CD8-positive, alpha-beta memory T cell (primary cell): ENCODE measurements at regions not wholly inside any gene's neighbourhood (a gene's known extent, or its start where the extent isn't known, plus 50 kb on each side); places are given as distances from the start of the nearest gene placed in this dataset.
"Not testable (repeated sequence)": the region's sequence is repeated elsewhere in the genome, so short reads cannot be mapped to it uniquely, and the experiment has no call there.

Experiments
- CTCF ChIA-PET: fragments of 350-600 bp; sonication (Branson Sonifier 250); formaldehyde crosslinking; loops from one replicate; lab custom pipeline; 2021; ENCODE audit warnings: antibody characterized with exemption; lab: Charles Lee
- POLR2A ChIA-PET: fragments of 350-600 bp; sonication (Branson Sonifier 250); formaldehyde crosslinking; loops from one replicate; lab custom pipeline; 2021; ENCODE audit warnings: antibody characterized with exemption; lab: Charles Lee
- DNase-seq, 5 donors: peaks; one replicate each; pipeline versions ENCODE4 v3.0.0 to v3.0.0-alpha.2; 2020 to 2022; ENCODE audit warnings: mixed read lengths in 1 of 5
- H3K27ac ChIP-seq: one replicate; pipeline ENCODE4 v1.7.0; 2013; ENCODE audit warnings: low read depth, mild to moderate bottlenecking, low read length, moderate library complexity
- H3K27me3 ChIP-seq: 2 replicates; pipeline ENCODE4 v1.7.0; 2013; ENCODE audit warnings: low read length, mild to moderate bottlenecking; ENCODE audit not compliant: insufficient read depth, poor library complexity, severe bottlenecking
- H3K36me3 ChIP-seq: 2 replicates; pipeline ENCODE4 v1.7.0; 2013; ENCODE audit warnings: mild to moderate bottlenecking, low read length, moderate library complexity; ENCODE audit not compliant: insufficient read depth
- H3K4me1 ChIP-seq: 2 replicates; pipeline ENCODE4 v1.7.0; 2013; ENCODE audit warnings: mild to moderate bottlenecking, low read length, moderate library complexity; ENCODE audit not compliant: insufficient read depth
- H3K4me3 ChIP-seq: 2 replicates; pipeline ENCODE4 v1.7.0; 2013; ENCODE audit warnings: mild to moderate bottlenecking, low read length
- H3K9me3 ChIP-seq: 2 replicates; pipeline ENCODE4 v1.7.0; 2013; ENCODE audit warnings: mild to moderate bottlenecking, low read length
- H3K27ac Mint-ChIP-seq, 8 donors: one replicate each; pipeline ENCODE4 v1.8.0; 2020 to 2021; ENCODE audit warnings: mixed read lengths in 8 of 8, mild to moderate bottlenecking in 6 of 8, inconsistent platforms in 3 of 8, moderate library complexity in 3 of 8
- H3K27me3 Mint-ChIP-seq, 2 donors: one replicate each; pipeline ENCODE4 v1.8.0; 2020 to 2021; ENCODE audit warnings: mixed read lengths in 2 of 2, mild to moderate bottlenecking in 1 of 2, moderate library complexity in 1 of 2
- H3K36me3 Mint-ChIP-seq, 3 donors: one replicate each; pipeline ENCODE4 v1.8.0; 2020 to 2021; ENCODE audit warnings: mixed read lengths in 3 of 3, inconsistent platforms in 1 of 3, mild to moderate bottlenecking in 1 of 3
- H3K4me1 Mint-ChIP-seq, 3 donors: one replicate each; pipeline ENCODE4 v1.8.0; 2020 to 2021; ENCODE audit warnings: mixed read lengths in 3 of 3, inconsistent platforms in 1 of 3, mild to moderate bottlenecking in 1 of 3
- H3K4me3 Mint-ChIP-seq, 7 donors: one replicate each; pipeline ENCODE4 v1.8.0; 2020 to 2021; ENCODE audit warnings: mixed read lengths in 7 of 7, mild to moderate bottlenecking in 6 of 7, moderate library complexity in 4 of 7, inconsistent platforms in 2 of 7
- H3K9me3 Mint-ChIP-seq, 5 donors: one replicate each; pipeline ENCODE4 v1.8.0; 2020 to 2022; ENCODE audit warnings: mixed read lengths in 5 of 5, mild to moderate bottlenecking in 3 of 5, moderate library complexity in 2 of 5, inconsistent platforms in 1 of 5

DNA sequence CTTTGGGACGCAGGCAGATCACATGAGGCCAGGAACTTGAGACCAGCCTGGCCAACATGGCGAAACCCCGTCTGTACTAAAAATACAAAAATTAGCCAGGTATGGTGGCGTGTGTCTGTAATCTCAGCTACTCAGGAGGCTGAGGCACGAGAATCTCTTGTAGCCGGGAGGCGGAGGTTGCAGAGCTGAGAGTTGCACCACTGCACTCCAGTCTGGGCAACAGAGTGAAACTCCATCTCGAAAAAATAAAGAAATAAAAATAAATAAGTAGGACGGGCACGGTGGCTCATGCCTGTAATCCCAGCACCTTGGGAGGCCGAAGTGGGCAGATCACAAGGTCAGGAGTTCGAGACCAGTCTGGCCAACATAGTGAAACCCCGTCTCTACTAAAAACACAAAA, 58.2 kb upstream of the CACUL1 start:
- H3K4me3 ChIP-seq, POLR2A ChIA-PET, H3K27me3 ChIP-seq, H3K36me3 ChIP-seq, H3K27ac Mint-ChIP-seq, H3K36me3 Mint-ChIP-seq, H3K4me1 ChIP-seq, H3K4me1 Mint-ChIP-seq, DNase-seq, H3K27ac ChIP-seq, H3K4me3 Mint-ChIP-seq, H3K9me3 ChIP-seq, H3K9me3 Mint-ChIP-seq: not testable (repeated sequence)
- H3K27me3 Mint-ChIP-seq, result peaks cover 5 to 14% of the 10 kb centered on the region in 2 donors
- CTCF ChIA-PET, result interaction anchor here (0.6 kb wide), 1 partner anchor 730 kb away, joined by 3 read pairs; no protein-coding TSS in a partner anchor

DNA sequence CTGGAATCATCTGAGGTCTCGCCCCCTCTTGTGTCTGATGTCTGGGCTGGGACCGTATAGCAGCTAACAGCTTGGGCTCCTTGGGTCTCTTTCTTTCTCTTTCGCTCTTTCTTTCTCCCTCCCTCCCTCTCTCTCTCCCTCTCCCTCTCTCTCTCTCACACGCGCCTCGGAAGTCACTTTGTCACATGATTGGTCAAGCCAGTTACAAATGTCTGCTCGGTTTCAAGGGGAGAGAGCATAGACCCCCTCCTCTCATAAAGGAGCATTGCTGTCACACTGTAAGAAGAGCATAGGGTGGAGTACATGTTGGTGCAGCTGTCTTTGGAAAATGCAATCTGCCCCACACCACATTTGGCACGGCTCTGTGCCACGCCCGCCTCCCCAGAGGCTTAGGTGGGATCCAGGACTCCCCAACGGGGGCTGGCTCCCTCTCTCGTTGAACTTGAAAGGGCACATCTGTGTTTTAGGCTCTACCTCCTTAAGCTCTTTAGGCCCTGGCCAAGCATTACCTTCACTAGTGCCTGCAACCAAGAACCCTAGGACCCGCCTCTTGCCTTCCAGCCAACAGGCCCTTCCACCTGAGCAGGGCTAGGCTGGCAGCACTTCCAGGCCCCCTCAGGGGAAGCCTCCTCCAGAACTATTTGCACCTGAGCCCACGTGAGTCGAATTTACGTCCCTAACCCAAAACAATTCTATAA, 61.9 kb upstream of the CACUL1 start:
- no peaks in the 10 kb centered on the region for H3K27me3 ChIP-seq
- no peaks in the 10 kb centered on the region for H3K9me3 Mint-ChIP-seq
- CTCF ChIA-PET, result no interaction called here
- POLR2A ChIA-PET, result no interaction called here
- no peak overlapping the region for H3K4me3 ChIP-seq
- H3K4me3 Mint-ChIP-seq, result no peak overlapping the region
- H3K27me3 Mint-ChIP-seq, result peaks cover 0 to 19% of the 10 kb centered on the region in 2 donors
- no peak overlapping the region for H3K27ac Mint-ChIP-seq
- no peaks in the 10 kb centered on the region for H3K4me1 ChIP-seq
- no peaks in the 10 kb centered on the region for H3K36me3 Mint-ChIP-seq
- no peaks in the 10 kb centered on the region for H3K4me1 Mint-ChIP-seq
- no peaks in the 10 kb centered on the region for H3K36me3 ChIP-seq
- H3K27ac ChIP-seq, result no peak overlapping the region
- no peak for DNase-seq
- no peaks in the 10 kb centered on the region for H3K9me3 ChIP-seq

DNA sequence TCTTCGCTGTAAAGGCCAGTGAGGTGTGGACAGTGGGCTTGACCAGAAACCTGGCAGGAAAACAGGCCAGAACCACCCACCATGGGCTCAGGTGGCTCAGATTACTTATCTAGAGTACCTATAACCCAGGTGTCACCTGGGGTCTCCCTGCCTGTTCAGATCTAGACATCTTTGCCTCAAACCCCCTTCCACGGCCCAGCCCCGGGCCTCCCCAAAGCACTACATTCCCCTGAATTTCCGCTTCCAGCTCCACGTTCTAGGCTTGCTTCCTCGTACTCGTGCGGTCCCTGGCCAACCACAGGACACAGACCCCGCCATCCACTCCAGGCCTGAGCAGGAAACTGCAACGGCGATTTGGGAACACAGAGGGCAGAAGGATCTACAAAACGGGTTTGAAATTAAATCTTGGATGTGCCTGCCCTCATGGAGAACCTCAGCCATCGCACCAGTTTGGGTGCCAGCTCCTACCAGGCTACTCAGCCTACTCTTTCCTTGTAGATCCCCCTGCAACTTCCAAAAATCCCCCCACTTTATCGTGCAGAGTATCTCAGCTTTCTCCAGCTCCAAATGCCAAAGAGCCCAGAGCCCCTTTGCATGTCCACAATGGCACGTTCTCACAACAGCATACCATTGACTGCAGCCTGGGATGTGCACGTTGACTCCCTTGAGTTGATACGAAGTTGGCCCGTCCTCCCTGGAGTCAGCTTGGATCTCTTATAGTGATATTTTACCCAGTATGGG, 62.7 kb upstream of the CACUL1 start:
- POLR2A ChIA-PET, result no interaction called here
- no peaks in the 10 kb centered on the region for H3K4me1 ChIP-seq
- Mint-ChIP-seq H3K4me1 (no peaks in the 10 kb centered on the region), H3K36me3 (no peaks in the 10 kb centered on the region), H3K27me3 (peaks cover 0 to 15% of the 10 kb centered on the region in 2 donors), H3K4me3 (no peak overlapping the region), H3K27ac (no peak overlapping the region), H3K9me3 (peaks cover 0 to 2% (median 0%) of the 10 kb centered on the region in 5 donors)
- no peak for DNase-seq
- CTCF ChIA-PET, result no interaction called here
- no peaks in the 10 kb centered on the region for H3K36me3 ChIP-seq
- H3K27ac ChIP-seq, result no peak overlapping the region
- no peaks in the 10 kb centered on the region for H3K27me3 ChIP-seq
- H3K9me3 ChIP-seq, result no peaks in the 10 kb centered on the region
- no peak overlapping the region for H3K4me3 ChIP-seq

DNA sequence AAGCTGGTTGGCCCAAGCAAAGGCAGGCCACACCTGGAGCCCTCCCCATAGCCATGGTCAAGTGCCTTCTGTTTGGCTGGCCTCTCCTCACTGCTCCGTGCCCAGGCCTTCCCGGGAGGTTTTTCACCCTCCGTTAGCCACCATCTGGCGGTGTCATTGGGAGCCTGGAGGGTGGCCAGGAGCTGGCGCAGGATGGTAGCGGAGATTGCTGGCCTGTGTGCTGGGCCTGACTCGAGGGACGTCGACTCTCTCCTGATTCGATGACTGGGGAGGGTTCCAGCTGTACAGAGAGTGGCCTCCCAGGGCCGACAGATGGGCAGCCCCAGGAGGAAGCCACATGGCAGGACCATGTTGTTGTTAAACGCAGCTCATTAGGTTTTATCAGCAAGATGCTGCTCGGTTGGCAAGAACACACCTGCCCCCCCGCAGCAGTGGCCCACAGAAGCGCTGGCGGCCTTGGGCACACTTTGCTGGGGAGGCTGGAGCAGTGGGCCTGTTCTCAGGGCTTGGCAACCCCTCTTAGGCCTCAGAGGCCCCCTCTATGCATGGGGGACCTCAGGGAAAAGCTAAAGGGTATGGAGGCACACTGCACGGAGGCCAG, 64.0 kb upstream of the CACUL1 start:
- Mint-ChIP-seq H3K27ac (no peak overlapping the region), H3K36me3 (no peaks in the 10 kb centered on the region), H3K4me3 (no peak overlapping the region), H3K4me1 (no peaks in the 10 kb centered on the region), H3K27me3 (peaks cover 2 to 9% of the 10 kb centered on the region in 2 donors), H3K9me3 (peaks cover 0 to 2% (median 0%) of the 10 kb centered on the region in 5 donors)
- H3K36me3 ChIP-seq, result no peaks in the 10 kb centered on the region
- ChIA-PET POLR2A (no interaction called here), CTCF (no interaction called here)
- no peak overlapping the region for H3K27ac ChIP-seq
- no peak for DNase-seq
- H3K27me3 ChIP-seq, result no peaks in the 10 kb centered on the region
- H3K4me3 ChIP-seq, result no peak overlapping the region
- H3K9me3 ChIP-seq, result no peaks in the 10 kb centered on the region
- no peaks in the 10 kb centered on the region for H3K4me1 ChIP-seq

DNA sequence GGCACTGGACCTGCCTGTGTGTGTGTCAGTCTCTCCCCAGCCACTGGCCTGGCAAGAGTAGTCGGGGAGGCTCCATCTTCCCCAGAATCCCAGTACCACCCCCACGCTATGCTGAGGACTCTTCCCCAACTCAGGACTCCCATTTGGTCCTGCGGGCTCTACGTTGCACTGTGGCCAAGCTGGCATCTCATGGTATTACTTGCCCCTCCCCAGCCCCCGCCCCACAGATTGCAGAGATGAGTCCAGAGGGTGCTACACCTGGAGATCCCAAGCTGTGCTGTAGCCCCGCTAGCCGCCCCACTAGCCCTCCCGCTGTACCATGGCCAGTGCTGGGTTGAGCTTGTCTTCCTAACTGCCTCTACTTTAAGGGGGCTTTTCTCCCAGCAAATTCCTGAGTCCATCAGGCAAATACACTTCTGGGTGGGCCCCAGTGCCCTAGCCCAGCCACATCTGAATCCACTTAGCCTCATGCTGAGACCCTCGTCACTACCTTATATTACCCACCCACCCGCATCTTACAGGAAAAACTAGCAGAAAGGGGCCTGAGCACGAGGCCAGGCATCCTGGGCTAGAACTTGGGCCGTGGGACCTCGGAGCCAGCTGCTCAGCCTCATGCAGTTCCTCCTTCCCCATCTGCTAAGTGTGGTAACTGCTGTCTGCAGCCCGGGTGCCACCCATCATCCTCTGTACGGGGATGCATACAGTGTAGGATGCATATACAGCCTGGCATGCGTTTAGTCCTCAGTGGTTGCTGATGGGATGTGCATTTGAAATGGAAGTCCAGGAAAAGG, 65.8 kb upstream of the CACUL1 start:
- Mint-ChIP-seq H3K27ac (no peak overlapping the region), H3K9me3 (peaks cover 0 to 2% (median 0%) of the 10 kb centered on the region in 5 donors), H3K27me3 (peaks cover 2 to 5% of the 10 kb centered on the region in 2 donors), H3K4me1 (no peaks in the 10 kb centered on the region), H3K4me3 (peak overlapping the region in 1 of 7 donors; percentile 40), H3K36me3 (no peaks in the 10 kb centered on the region)
- Histone ChIP-seq H3K4me3 (no peak overlapping the region), H3K36me3 (no peaks in the 10 kb centered on the region), H3K4me1 (no peaks in the 10 kb centered on the region), H3K9me3 (no peaks in the 10 kb centered on the region), H3K27ac (no peak overlapping the region), H3K27me3 (no peaks in the 10 kb centered on the region)
- POLR2A ChIA-PET, result no interaction called here
- CTCF ChIA-PET, result no interaction called here
- no peak for DNase-seq

DNA sequence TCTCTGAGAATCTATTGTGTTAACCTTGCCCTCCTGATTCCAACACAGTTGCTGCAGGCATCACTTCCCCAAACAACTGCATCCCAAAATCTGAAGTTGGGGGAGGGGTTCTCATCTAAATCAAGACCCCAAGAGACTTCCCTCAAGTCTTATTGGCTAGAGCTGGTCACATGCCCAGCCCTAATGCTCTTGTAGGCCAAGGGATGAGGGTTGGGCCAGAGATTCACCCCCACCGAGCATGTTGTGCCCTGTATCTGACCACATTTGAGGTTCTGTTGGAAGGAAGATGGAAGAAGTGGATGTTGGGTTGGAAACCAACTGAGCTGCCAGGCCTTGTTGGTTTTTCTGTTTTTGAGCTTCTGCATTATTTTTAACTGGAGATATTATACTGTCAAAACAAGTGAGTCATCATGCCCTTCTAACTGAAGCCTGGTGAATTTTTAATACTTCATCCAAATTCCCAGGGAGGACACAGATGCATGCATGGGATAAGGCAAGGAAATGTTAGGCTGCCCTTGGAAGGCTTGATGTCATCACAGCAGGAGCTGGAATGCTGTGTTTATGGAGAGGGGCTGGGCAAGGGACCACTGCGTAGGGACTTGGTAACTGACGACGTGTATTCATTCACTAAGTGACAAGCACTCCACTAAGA, 68.6 kb upstream of the CACUL1 start:
- H3K27me3 Mint-ChIP-seq, result peaks cover 2 to 9% of the 10 kb centered on the region in 2 donors
- Histone ChIP-seq H3K9me3 (no peaks in the 10 kb centered on the region), H3K27ac (no peak overlapping the region), H3K27me3 (no peaks in the 10 kb centered on the region), H3K4me3 (no peak overlapping the region), H3K36me3 (no peaks in the 10 kb centered on the region), H3K4me1 (no peaks in the 10 kb centered on the region)
- no peaks in the 10 kb centered on the region for H3K4me1 Mint-ChIP-seq
- ChIA-PET POLR2A (no interaction called here), CTCF (interaction anchor here (0.6 kb wide), 1 partner anchor 255 kb away, joined by 3 read pairs; no protein-coding TSS in a partner anchor)
- no peak for DNase-seq
- H3K36me3 Mint-ChIP-seq, result no peaks in the 10 kb centered on the region
- H3K27ac Mint-ChIP-seq, result no peak overlapping the region
- H3K4me3 Mint-ChIP-seq, result no peak overlapping the region
- H3K9me3 Mint-ChIP-seq, result peaks cover 0 to 2% (median 0%) of the 10 kb centered on the region in 5 donors

DNA sequence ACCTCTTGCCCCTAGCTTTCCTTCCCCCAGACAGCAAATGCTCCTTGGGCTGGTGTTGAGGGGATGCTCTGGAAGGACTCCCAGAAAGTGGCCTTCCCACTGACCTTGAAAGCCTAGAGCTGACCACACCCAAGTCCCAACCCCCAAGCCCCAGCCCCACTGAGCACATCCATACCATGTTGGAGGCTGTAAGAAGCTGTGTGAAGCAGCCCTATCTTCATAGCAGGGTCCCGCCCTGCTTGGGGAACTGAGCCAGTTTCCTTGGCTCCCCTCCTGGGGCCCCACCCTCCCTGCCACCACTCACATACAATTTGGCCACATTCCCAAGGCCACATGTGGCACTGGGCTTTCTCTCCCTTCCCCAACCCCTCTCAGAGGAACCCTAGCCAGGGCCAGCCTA, 72.3 kb upstream of the CACUL1 start:
- Histone ChIP-seq H3K27ac (no peak overlapping the region), H3K4me1 (peaks cover 3% of the 10 kb centered on the region), H3K36me3 (no peaks in the 10 kb centered on the region), H3K27me3 (no peaks in the 10 kb centered on the region), H3K9me3 (no peaks in the 10 kb centered on the region), H3K4me3 (no peak overlapping the region)
- peaks cover 0 to 2% (median 0%) of the 10 kb centered on the region in 5 donors for H3K9me3 Mint-ChIP-seq
- no peak overlapping the region for H3K27ac Mint-ChIP-seq
- H3K36me3 Mint-ChIP-seq, result no peaks in the 10 kb centered on the region
- CTCF ChIA-PET, result no interaction called here
- H3K4me1 Mint-ChIP-seq, result peaks cover 0 to 4% (median under 1%) of the 10 kb centered on the region in 3 donors
- peaks cover 7 to 12% of the 10 kb centered on the region in 2 donors for H3K27me3 Mint-ChIP-seq
- POLR2A ChIA-PET, result no interaction called here
- DNase-seq, result no peak
- no peak overlapping the region for H3K4me3 Mint-ChIP-seq
